ENCODE measurements at regions not wholly inside any gene's neighbourhood (a gene's known extent, or its start where the extent isn't known, plus 50 kb on each side); places are given as distances from the start of the nearest gene placed in this dataset.

- no peak for TF ChIP-seq POLR2A (IDR thresholded peaks at IDR 0.05)
- no peak overlapping the region for H3K4me3 ChIP-seq (ENCODE audit: low read depth, poor library complexity, severe bottlenecking)
- DNase-seq (ENCODE audit: low spot score in 2 of 2) = no peak
- 72 to 74% methylated on average over 3 of the region's 3 CpGs for WGBS, 2 donors
- intact Hi-C loops (cut with DNase I; ENCODE audit: low total_unique reads) = no loop called here
These were observed 164.5 kb upstream of the NFIB start for GRCh38 chr9:14478175-14479162.

- H3K4me3 ChIP-seq (ENCODE audit: low read depth, poor library complexity, severe bottlenecking) = no peak overlapping the region
- no peak for TF ChIP-seq CTCF (IDR thresholded peaks at IDR 0.05)
- TF ChIP-seq POLR2A (IDR thresholded peaks at IDR 0.05) = no peak
- intact Hi-C loops (cut with DNase I; ENCODE audit: low total_unique reads) = no loop called here
- 74 to 78% methylated on average over 4 of the region's 4 CpGs for WGBS, 2 donors
- DNase-seq (ENCODE audit: low spot score in 2 of 2) = no peak
These were observed 157.1 kb upstream of the NFIB start for GRCh38 chr9:14471041-14471440.

GRCh38 chr9:14467675-14468374 lies 153.9 kb upstream of the NFIB start:
- DNase-seq (ENCODE audit: low spot score in 2 of 2) = no peak
- WGBS, 2 donors = 82 to 91% methylated on average over 3 of the region's 3 CpGs
- H3K4me3 ChIP-seq (ENCODE audit: low read depth, poor library complexity, severe bottlenecking) = no peak overlapping the region
- intact Hi-C loops (cut with DNase I; ENCODE audit: low total_unique reads) = no loop called here
- no peak for TF ChIP-seq POLR2A (IDR thresholded peaks at IDR 0.05)
- TF ChIP-seq CTCF (IDR thresholded peaks at IDR 0.05) = no peak

GRCh38 chr9:14466828-14467227 lies 152.9 kb upstream of the NFIB start:
- H3K4me3 ChIP-seq (ENCODE audit: low read depth, poor library complexity, severe bottlenecking) = no peak overlapping the region
- intact Hi-C loops (cut with DNase I; ENCODE audit: low total_unique reads) = no loop called here
- no peak for TF ChIP-seq CTCF (IDR thresholded peaks at IDR 0.05)
- WGBS, 2 donors = 84 to 87% methylated on average over 4 of the region's 4 CpGs
- DNase-seq (ENCODE audit: low spot score in 2 of 2) = no peak

GRCh38 chr9:14466429-14466818 lies 152.5 kb upstream of the NFIB start:
- no peak for TF ChIP-seq CTCF (IDR thresholded peaks at IDR 0.05)
- no peak for TF ChIP-seq POLR2A (IDR thresholded peaks at IDR 0.05)
- DNase-seq (ENCODE audit: low spot score in 2 of 2) = no peak
- no peak overlapping the region for H3K4me3 ChIP-seq (ENCODE audit: low read depth, poor library complexity, severe bottlenecking)
- WGBS, 2 donors = 71 to 79% methylated on average over 7 of the region's 7 CpGs
- intact Hi-C loops (cut with DNase I; ENCODE audit: low total_unique reads) = no loop called here

- 84 to 85% methylated on average over 1 of the region's 1 CpG for WGBS, 2 donors
- TF ChIP-seq CTCF (IDR thresholded peaks at IDR 0.05) (no peak), POLR2A (IDR thresholded peaks at IDR 0.05) (no peak)
- H3K4me3 ChIP-seq (ENCODE audit: low read depth, poor library complexity, severe bottlenecking) = no peak overlapping the region
- no peak for DNase-seq (ENCODE audit: low spot score in 2 of 2)
- intact Hi-C loops (cut with DNase I; ENCODE audit: low total_unique reads) = no loop called here
These were observed 149.0 kb upstream of the NFIB start for GRCh38 chr9:14462950-14463349.

Data from lower leg skin (tissue), 4 donors.